H7 (cell line): ENCODE measurements at regions not wholly inside any gene's neighbourhood (a gene's known extent, or its start where the extent isn't known, plus 50 kb on each side); places are given as distances from the start of the nearest gene placed in this dataset.
"Not testable (repeated sequence)": the region's sequence is repeated elsewhere in the genome, so short reads cannot be mapped to it uniquely, and the experiment has no call there.

Source experiments
- DNase-seq: peaks from one replicate; pipeline ENCODE4 v3.0.0; 2012
- H3K27me3 ChIP-seq: 2 replicates; pipeline ENCODE4 v1.6.0; 2011; ENCODE audit warnings: mild to moderate bottlenecking, low read length; ENCODE audit not compliant: control insufficient read depth, insufficient read depth
- H3K36me3 ChIP-seq: replicated peaks from 2 replicates; pipeline ENCODE4 v1.5.1; 2011; ENCODE audit warnings: low read length; ENCODE audit not compliant: control insufficient read depth, insufficient read depth
- H3K4me3 ChIP-seq: 2 replicates; pipeline ENCODE4 v1.5.1; 2011; ENCODE audit warnings: low read depth, mild to moderate bottlenecking, control low read depth, low read length, moderate library complexity; ENCODE audit not compliant: insufficient read depth

DNA sequence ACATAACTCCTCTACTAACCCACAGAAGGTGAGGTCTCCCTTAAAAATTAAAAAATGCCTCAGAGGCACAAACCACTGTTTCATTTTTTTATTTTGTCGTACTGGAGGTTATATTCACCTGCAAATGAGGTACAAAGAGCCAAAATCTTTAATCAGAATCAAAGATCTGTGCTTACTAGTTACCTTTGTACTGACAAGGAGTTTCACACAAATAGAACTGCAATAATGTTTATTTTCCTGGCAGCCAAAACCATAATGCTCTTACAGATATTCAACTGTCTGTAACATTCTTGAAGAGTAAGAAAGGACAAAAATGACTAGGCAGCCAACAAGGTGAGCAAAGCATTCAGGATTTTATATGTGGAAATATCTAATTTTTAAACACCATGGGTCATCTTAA lies 105.1 kb upstream of the NOL4 start:
- no peak overlapping the region for H3K4me3 ChIP-seq
- 0 out of 2 replicates have a peak, but pooled peaks cover 1% of the 10 kb centered on the region for H3K36me3 ChIP-seq
- H3K27me3 ChIP-seq: no peaks in the 10 kb centered on the region
- DNase-seq: no peak

DNA sequence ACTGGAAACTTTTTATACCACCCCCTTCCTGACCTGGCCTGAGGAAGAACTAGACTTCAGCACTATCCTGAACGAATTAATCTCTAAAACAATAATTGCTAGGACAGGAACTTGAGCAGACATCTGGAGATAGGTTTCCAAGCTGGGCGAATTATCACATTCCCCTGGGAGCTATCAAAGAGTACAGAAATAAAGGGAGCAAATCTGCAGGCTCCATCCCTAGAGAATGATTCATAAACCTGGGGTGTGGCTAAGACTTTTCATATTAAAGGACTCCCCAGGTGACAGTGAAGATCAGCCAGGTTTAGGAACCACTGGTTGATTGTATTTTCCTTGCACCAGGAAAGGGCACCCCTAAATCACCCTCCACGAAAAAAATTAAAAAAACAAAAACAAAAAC lies 105.6 kb upstream of the NOL4 start:
- no peak overlapping the region for H3K4me3 ChIP-seq
- H3K36me3 ChIP-seq: 0 out of 2 replicates have a peak, but pooled peaks cover 1% of the 10 kb centered on the region
- DNase-seq: no peak
- H3K27me3 ChIP-seq: no peaks in the 10 kb centered on the region

DNA sequence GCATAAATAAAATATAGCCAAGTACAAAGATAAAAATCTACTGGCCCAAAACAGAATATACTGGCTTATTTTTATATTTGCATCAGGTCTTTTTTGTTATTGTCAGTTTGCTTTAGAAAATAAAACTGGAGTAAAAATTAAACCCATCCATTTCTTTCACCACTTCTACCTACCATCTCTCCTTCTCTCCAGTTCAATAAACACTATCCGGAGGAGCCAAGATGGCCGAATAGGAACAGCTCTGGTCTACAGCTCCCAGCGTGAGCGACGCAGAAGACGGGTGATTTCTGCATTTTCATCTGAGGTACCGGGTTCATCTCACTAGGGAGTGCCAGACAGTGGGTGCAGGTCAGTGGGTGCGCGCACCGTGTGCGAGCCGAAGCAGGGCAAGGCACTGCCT lies 106.2 kb upstream of the NOL4 start:
- H3K4me3 ChIP-seq: peak overlapping the region; percentile 16

DNA sequence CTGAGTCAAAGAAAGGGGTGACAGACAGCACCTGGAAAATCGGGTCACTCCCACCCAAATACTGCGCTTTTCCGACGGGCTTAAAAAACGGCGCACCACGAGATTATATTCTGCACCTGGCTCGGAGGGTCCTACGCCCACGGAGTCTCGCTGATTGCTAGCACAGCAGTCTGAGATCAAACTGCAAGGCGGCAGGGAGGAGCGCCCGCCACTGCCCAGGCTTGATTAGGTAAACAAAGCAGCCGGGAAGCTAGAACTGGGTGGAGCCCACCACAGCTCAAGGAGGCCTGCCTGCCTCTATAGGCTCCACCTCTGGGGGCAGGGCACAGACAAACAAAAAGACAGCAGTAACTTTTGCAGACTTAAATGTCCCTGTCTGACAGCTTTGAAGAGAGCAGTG lies 106.6 kb upstream of the NOL4 start:
- not testable (repeated sequence) for H3K27me3 ChIP-seq, DNase-seq, H3K36me3 ChIP-seq
- H3K4me3 ChIP-seq: peak overlapping the region; percentile 25

More for the DNA sequence above, 106.2 kb upstream of the NOL4 start:
- DNase-seq, H3K27me3 ChIP-seq, H3K36me3 ChIP-seq: not testable (repeated sequence)

DNA sequence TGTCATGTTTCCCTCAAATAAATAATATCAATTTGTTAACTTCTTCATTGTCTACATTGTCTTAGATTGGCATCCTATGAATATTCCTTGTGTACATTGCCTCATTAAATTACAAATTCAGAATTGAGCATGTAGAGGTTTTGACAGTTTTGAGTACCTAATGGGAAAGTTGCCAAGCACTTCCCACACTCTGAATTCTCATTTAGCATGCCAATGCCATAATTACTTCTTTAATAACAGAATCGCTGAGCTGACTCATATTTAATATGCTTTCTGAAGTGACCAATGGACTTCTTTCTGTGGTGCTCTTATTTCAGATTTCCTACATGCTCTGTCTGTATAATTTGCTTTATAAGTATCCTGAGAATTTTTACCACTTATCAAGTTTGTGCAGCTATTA lies 114.4 kb upstream of the NOL4 start:
- DNase-seq: no peak
- H3K36me3 ChIP-seq: no peaks in the 10 kb centered on the region
- H3K4me3 ChIP-seq: no peak overlapping the region
- no peaks in the 10 kb centered on the region for H3K27me3 ChIP-seq

DNA sequence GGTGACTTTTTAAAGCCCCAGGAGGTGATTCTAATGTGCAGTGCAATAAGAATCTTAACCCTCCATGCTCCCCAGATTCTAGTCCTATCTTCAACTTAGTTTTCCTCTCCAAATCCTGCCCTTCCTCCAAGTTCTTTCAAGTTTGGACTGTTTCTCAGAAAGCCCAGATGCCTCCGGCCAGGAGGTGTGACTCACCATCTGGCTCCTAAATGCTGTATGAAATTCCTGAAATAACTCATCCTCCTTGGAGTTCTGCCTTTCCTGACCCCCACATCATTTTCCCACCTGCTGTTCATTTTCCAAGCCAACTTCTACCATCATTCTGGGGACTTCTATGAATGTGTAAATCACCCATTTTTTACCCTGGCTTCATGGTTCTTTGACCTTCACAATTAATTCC lies 118.2 kb upstream of the NOL4 start:
- H3K36me3 ChIP-seq: no peaks in the 10 kb centered on the region
- DNase-seq: no peak
- H3K4me3 ChIP-seq: no peak overlapping the region

DNA sequence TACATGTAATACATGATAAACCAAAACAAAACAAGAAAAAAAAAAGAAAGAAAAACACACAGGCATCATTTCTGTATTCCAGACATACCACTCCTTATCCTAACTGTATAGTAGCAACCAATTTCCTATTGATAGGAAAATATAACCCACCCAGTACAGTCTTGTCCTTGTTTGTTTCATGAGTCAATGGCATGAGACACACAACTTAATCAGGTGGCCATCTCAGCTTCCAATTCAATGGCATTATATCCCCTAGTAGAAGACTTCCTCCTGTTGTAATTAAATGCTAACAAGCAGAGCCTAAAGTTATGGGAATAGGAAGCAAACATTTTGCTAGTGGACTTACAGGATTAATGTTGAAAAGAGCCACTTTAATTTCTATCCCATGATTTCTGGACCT lies 121.0 kb upstream of the NOL4 start:
- no peak overlapping the region for H3K4me3 ChIP-seq
- H3K36me3 ChIP-seq: no peaks in the 10 kb centered on the region
- no peaks in the 10 kb centered on the region for H3K27me3 ChIP-seq
- no peak for DNase-seq

More for the DNA sequence above, 118.2 kb upstream of the NOL4 start:
- H3K27me3 ChIP-seq: no peaks in the 10 kb centered on the region

DNA sequence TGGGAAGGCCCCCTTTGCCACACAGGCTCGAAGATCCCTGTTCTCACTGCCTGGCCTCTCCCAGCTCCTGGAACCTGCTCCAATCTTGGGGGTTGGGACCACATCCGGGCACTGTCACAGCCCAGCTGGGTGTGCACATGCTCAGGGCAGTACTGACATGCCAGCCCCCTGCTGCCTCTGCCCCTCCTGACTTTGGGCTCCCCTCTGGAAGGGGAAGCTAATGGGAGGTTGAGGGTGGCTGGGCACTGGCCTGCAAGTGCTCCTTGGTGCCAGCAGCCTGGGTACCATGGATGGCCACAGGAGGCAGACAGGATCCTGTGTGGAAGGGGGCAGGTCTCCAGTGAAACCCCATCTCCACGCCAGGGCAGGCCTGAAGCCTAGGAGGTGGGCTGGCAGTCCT lies 126.1 kb upstream of the NOL4 start:
- DNase-seq: no peak
- no peak overlapping the region for H3K4me3 ChIP-seq
- H3K27me3 ChIP-seq: no peaks in the 10 kb centered on the region
- H3K36me3 ChIP-seq: no peaks in the 10 kb centered on the region

DNA sequence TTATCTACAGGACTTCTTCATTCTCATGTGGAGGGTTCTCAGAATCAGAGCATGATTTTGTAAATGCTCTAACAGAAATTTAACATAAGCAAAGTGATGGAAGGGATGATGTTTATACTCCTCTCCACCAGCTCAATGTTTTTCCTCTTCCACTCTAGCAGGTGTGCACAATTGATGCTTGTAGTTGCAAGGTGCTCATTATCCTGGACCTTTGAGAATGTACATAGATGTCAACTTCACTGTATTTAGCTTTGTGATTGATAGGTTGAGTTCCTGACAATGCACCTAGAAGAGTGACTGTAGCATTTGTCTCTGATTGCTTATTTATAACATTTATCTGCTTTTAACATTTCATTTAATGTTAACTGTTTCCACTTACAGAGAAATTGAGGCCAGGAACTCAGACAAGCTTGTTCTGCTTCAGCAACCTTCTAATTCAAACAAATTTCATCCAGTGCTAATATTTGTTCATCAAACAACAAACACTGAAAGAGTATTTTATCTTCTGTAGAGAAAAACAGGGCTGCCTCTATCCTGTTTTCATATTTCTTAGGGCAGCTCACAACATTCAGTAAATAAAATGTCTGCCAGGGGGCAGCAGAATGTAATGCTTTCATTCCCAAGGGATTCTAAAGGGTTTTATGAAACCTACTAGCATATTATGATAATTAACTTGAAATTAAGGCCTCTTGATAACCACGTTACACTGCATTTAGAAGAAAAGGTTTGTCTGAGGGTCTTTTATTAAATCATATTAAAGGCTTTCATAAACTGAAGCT lies 127.9 kb upstream of the NOL4 start:
- no peaks in the 10 kb centered on the region for H3K27me3 ChIP-seq
- H3K4me3 ChIP-seq: no peak overlapping the region
- DNase-seq: peak; percentile 13
- no peaks in the 10 kb centered on the region for H3K36me3 ChIP-seq

DNA sequence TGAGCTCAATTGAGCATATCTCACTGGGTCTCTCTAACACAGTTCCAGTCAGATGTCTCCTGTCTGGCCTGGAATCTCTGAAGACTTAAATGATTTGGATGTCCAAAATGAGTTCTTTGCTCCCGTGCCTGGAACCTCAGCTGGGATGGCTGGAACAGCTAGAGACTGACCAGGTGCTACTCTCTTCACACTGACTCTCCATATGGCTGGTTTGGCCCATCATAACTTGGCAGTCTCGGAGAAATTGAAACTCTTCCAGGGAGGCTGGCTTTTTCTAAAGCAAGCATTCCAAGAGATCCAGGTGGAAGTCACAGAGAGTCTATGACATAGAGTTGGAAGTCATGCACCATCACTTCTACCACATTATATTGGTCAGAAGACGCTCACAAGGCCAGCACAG lies 129.6 kb upstream of the NOL4 start:
- no peaks in the 10 kb centered on the region for H3K27me3 ChIP-seq
- no peaks in the 10 kb centered on the region for H3K36me3 ChIP-seq
- H3K4me3 ChIP-seq: no peak overlapping the region
- DNase-seq: no peak

DNA sequence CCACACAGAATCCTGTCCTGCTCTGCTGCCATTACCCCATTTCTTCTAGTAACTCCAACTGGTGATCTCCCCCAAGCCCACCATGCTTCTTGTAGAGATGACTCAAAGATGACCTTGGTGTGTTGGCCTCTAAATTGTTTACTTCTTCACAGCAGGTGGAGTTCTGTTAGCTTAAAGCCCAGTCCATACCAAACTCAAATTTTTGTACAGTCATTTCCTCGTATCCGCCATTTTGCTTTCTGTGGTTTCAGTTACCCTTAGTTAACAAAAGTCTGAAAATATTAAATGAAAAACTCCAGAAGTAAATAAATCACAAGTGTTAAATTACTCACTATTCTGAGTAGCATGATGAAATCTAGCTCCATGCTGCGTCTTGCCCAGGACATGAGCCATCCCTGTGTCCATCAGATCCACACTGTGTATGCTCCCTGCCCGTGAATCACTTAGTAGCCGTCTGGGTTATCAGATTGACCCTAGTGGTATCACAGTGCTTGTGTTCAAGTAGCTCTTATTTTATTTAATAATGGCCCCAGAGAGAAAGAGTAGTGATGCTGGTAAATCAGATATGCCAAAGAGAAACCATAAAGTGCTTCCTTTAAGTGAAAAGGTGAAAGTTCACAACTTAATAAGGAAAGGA lies 133.3 kb upstream of the NOL4 start:
- Histone ChIP-seq H3K4me3 (no peak overlapping the region), H3K36me3 (no peaks in the 10 kb centered on the region), H3K27me3 (no peaks in the 10 kb centered on the region)
- DNase-seq: no peak

DNA sequence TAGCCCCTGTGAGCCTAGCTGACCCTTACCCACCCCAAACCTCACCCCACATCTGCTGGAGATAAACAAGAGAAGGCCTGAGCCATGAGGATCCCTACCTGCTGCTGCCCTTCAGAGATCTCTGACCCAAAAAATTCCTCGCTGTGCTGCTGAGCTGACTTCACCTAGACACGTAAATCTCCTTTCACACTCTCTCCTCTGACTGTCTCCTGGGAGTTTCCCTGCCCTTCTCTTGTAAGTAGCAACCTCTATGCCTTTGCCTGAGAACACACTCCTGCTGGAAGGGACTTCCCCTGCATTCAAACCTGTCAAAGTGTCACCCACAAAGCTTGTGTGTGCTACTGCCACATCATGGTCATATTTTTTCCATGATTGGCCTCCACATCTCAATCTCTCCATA lies 134.2 kb upstream of the NOL4 start:
- Histone ChIP-seq H3K36me3 (no peaks in the 10 kb centered on the region), H3K27me3 (no peaks in the 10 kb centered on the region), H3K4me3 (no peak overlapping the region)
- peak; percentile 4 for DNase-seq

DNA sequence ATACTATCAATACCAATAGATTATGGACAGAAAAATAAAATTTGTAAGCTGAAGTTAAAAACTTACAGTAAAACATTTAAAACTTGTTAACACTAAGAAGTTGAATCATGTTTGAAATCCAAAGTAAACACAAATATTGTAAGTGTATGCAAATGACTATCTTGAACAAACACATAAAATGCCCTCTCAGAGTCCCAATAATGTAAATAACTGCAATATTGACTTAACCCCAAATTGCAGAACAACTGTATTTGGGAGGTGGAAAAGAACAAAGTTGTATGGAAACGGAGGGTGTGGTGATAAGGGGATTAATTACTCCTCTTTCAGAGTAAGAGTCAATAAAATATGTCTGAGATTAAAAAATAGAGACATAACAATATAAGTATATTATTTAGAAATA lies 140.0 kb upstream of the NOL4 start:
- Histone ChIP-seq H3K4me3 (no peak overlapping the region), H3K27me3 (no peaks in the 10 kb centered on the region), H3K36me3 (no peaks in the 10 kb centered on the region)
- DNase-seq: no peak

DNA sequence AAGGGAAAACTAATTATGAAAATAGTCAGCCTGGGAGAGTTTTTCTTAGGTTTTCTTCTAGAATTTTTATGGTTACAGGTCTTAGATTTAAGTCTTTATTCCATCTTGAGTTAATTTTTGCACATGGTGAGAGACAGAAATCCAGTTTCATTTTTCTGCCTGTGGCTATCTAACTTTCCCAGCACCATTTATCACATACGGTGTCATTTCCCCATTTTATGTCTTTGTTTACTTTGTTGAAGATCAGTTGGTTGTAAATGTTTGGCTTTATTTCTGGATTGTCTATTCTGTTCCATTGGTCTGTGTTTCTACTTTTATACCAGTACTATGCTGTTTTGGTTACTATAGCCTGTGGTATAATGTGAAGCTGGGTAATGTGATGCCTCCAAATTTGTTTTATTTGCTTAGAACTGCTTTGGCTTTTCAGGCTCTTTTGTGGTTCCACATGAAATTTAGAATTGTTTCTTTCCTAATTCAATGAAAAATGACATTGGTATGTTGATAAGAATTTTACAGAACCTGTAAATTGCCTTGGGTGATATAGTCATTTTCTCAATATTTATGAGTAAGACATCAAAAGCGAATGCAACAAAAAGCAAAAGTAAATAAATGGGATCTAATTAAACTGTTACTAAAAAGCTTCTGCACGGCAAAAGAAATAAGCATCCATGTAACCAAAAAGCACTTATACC lies 146.1 kb upstream of the NOL4 start:
- Histone ChIP-seq H3K27me3 (no peaks in the 10 kb centered on the region), H3K4me3 (no peak overlapping the region), H3K36me3 (no peaks in the 10 kb centered on the region)
- no peak for DNase-seq

DNA sequence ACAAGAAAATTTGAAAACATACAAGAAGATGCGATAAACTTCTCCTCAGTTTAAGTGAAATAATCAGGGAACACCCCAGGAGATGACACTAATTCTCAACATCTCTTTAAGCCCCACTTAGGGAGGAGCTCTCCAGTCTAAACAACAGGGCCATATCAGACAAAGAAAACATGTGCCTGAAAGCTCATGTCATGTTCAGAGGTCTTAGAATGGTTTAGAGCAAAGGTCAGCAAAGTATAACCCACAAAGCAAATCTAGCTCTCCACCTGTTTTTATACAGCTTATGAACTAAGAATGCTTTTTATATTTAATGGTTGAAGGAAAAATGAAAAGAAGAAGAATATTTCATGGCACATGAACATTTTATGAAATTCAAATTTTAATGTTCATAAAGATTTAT lies 155.6 kb upstream of the NOL4 start:
- H3K27me3 ChIP-seq: no peaks in the 10 kb centered on the region
- no peak overlapping the region for H3K4me3 ChIP-seq
- no peak for DNase-seq
- no peaks in the 10 kb centered on the region for H3K36me3 ChIP-seq
